GM18519 (cell line): ENCODE measurements at regions not wholly inside any gene's neighbourhood (a gene's known extent, or its start where the extent isn't known, plus 50 kb on each side); places are given as distances from the start of the nearest gene placed in this dataset.
"Not testable (repeated sequence)": the region's sequence is repeated elsewhere in the genome, so short reads cannot be mapped to it uniquely, and the experiment has no call there.

Source experiments
- ATAC-seq: cut with Tn5 transposase; IDR thresholded peaks from one replicate; pipeline ENCODE4 v1.9.1; 2021; ENCODE audit warnings: mild to moderate bottlenecking, moderate library complexity; ENCODE audit not compliant: unreplicated experiment, low FRiP score

DNA sequence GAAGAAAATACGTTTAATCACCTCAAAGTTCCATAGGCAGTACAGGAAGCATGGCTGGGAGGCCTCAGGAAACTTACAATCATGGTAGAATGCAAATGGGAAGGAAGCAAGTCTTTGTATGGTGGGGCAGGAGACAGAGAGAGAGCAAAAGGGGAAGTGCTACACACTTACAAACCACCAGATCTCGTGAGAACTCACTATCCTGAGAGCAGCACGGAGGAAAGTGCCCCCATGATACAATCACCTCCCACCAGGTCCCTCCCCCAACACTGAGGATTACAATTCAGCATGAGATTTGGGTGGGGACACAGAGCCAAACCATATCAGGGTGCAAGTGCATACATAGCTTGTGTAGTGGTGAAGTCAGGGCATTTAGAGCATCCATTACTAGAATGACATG, 92.3 kb upstream of the ANKRD10 start:
- ATAC-seq: no peak

DNA sequence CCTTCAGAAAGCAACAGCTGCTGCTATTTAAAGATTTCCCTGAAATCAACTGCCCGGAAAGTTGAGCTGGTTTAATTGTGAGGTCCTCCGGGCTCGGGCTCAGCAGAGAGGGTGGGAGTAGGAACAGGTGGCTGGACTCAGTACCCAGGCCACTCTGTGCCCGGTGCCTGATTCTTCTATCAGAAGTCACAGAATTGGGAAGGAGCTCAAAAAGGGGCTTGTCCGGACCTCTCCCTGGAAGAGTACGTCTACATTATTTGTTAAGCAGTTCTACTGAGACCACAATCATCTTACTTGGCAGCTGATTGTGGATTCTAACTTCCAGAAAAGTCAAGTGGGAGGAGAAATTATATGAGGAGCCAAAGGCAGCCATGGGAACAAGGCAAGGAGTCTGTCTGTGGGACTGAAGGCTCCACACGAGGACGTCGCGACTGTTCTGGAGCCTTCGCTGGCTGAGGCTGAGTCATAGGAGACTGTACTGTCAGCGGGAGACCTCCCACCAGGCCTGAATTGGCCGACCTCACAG, 91.7 kb upstream of the ANKRD10 start:
- ATAC-seq: no peak

DNA sequence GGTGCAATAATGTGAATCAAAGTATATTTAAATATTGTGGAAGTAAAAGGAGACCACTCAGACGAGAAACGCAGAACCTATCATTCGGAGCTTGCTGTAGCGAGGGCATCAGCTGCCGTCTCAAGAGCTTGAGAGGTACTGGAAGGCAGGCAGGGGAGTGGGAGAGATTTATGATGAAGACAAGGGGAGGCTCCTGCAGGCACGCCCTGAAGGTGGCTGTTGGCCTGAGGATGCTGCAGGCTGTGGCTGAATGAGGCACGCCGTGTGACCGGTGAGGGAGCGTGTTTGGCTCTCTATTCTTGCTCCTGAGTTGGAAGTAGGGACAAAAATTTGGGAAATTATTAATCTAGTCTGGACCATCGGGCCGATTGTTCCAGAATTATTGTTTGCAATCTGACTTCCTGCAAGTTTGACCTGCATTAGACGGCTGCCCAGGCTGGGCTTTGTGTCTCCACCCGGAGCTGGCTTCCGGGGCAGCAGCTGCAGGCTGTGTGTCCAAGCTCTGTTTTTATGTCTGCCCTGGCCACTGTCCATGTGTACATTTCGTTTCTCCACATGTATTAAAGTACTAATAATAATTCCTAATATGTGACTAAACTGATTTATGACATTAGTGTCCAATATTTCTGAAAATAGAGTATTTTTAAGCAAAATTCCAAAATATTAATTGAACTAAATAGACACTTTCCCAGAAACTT, 91.1 kb upstream of the ANKRD10 start:
- ATAC-seq: no peak

DNA sequence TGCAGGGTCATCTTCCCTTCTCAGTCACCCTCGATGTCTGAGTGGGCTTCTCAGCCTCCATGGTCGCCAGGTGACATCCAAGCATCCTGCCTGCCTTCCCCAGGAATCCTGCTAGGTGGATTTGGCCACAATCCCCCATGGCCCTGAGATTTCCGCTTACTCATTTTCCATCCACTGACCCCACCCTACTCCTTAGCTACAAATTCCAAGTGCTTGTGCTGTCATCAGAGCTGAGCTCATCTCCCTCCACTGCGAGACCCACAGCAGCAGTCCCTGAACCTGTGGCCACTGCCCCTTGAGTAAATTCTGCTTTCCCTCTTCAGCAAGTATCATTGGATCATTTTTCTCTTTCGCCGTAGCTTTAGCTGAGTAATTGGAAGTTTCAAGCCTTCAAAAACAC, 90.5 kb upstream of the ANKRD10 start:
- no peak for ATAC-seq

DNA sequence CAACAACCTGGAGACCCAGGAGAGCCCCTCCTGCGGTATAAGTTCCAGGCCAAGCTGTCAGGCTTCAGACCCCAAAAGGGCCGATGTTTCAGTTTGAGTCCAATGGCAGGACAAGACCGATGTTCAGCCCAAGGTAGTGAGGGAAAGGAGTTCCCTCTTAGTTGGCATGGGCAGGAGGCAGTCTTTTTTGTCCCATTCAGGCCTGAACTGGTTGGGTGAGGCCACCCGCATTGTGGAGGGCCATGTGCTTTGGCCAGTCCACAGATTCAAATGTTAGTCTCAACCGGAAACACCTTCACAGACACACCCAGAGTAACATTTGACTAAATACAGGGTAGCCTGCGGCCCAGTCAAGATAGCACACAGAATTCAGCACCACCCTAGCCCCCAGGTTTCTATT, 89.6 kb upstream of the ANKRD10 start:
- no peak for ATAC-seq

DNA sequence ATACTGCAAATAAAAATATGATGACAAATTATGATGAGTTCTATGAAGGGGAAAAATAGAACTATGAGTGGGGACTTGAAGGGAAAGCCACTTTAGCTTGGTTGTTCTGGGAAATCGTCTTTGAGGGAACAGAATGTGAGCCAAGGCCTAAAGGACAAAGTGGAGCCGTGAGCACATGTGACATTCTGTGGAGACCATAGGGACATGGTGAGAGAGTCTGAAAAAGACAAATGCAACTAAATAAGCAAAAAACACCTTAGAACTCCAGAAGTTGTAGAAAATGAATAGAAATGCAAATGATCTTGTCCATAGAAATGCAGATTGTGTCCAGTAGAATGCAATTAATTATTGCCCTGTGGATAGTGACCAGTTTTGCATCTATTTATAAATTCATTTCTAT, 86.8 kb upstream of the ANKRD10 start:
- no peak for ATAC-seq

DNA sequence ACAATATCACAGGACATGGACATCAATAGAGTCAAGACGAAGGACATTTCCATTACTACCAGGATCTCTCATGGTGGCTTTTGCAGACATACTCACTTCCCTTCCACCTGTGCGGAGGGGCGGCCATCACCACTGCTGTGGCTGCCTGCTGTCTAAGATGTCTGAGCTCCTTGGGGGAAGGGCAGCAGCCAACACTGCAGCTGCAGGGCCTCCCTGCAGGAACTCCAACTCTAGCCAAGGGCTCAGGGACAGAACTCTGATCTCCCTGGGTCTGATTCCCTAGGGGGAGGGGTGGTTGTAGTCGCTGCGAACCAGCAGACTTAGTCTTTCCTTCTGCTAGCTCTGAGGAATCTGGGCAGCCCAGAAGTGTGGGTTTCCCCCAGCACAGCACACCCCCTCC, 78.9 kb upstream of the ANKRD10 start:
- ATAC-seq: no peak

DNA sequence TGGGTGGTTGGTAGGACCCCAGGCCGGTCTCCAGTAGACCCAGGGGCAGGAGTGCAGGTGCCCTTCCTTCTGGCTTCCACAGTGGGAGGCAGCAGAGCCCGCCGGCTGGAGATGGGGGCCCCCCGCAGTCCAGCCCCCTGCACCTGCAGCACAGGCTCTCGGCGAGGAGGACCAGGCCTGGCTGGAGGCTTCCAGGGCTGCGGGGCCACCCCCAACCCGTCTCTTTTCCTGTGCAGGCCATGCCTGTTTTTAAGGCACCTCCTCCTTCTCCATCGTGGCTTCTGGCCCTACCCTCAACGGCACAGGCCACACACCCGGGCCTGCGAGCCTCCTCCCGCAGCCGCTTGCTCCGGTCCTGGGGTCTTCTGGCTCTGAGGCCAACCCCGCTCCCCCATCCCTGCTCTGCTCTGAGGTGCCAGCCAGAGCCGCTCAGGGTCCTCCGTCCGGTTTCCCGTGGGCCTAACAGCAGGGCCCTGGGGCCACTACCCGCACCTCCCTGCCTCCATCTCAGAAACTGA, 77.2 kb upstream of the ANKRD10 start:
- ATAC-seq: no peak

DNA sequence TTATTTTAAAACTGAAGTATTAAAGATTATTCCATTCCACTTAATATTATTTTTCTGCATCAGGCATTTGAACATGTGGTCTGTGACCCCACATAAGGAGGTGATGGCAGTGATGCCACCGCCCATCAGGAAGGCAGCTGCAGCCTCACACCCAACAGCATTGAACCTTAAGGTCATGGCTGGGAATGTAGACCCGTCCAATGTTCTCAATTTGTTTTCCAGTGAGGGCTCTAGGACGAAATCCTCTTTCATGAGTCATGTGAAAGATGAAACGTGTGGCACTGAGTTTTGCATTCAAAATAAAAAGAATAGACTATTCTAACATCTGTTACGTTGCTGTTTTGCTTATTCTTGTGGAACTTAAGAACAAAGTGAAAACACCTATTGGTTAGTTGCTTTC, 74.5 kb upstream of the ANKRD10 start:
- no peak for ATAC-seq

DNA sequence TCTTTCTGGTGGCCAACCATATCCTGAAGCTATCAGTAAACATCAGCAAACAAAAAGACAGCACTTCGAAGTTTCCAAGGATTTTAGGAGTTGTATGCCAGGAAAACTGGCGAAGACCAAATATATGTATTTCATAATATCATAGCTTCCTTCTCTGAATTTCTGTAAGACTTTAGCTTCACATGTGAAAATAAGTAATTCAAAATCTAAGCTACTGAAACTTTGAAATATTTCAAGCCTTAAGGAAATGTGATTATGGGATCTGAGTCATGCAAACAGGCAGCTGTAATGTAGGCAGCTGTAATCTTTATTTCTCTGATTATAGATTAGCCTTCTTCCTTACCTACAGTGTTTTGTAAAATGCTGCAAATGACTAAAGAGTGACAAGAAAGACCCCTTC, 70.7 kb upstream of the ANKRD10 start:
- no peak for ATAC-seq

DNA sequence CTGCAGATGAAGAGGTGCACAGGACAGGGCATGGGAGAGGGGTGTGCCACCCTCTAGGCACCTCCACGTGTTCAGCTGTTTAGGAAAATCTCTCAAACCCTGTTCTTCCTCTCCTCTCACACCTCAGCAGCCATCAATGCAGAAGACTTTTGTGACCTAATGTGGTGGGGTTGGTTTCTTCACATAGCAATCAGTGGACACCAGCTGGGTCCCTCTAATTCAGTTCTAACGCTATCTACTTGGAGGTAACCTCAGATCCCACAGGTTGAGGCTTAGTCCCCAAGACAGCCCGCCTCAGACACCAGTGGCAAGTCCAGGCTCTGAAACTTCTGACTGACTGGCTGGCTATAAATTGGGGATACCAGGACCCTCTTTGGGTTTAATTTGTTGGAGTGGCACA, 69.9 kb upstream of the ANKRD10 start:
- ATAC-seq: no peak

DNA sequence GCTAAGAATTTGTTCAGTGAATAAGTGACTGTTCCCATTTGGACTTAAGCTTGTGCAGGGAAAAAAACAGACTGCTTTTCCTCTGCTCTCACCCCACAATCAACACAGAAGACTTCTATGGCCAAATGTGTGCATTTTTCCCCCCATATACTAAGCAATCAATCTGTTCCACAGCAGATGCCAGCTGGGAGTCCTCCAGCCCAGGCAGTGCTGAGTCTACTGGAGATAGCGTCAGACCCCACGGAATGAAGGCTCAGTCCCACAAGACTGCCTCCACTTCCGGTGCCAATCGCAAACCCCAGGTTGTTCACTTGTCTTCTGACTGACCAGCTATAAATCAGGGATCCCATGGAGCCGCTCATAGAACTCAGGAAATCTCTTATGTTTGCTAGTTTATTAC, 69.5 kb upstream of the ANKRD10 start:
- ATAC-seq: no peak

DNA sequence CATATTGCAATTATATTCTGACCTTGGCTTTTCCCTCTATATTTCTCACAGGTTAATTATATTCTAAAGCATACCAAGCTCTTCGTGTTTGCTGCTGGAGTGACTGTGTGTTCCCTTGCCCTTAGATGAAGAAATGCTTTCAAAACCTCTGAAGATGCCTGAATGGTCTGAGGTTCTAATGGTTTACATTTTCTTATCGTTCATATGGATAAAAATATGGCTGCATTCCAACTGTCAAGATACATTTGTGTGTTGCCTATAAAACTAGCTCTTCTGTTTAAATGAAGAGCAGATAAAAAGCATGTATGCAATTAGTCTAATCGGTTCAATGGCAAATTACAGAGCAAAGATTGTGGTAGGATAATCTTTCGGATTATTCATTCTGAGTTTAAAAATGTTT, 68.4 kb upstream of the ANKRD10 start:
- ATAC-seq: no peak

DNA sequence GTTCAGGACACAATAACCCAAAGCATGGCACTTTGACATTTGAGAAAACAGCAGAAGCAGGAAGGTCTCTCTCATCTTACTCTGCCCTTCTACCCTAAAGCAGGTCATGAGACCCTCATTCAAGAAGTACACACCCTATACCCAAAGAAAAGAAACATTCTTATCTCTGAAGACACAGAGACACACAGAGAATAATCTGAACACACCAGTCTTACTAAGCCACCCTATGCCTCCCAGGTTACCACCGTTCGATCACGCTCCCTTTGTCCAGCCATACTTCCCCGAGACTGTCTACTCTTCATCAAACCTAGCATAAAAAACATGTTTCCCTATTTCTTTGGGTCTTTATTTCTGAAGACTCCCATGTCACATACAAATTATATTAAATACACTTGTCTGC, 66.5 kb upstream of the ANKRD10 start:
- ATAC-seq: no peak

DNA sequence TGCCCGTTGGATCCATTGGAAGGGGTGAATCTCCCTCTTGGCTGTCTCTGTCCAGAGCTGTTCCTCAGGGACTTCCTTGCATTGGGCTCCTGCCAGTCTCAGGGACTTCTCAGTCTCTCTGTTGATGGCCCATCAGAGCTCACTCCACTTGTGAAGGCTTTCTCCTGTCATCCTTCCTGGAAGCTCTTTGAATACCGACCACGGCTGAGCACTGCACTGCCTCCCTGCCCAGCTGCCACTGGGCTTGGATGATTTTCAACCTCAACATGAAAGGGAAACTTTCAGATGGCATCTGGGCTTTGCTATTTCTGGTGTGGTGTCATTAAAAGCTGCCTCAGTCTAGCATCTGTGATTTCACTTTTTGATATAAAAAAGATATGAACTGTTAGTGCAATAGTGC, 66.1 kb upstream of the ANKRD10 start:
- no peak for ATAC-seq

DNA sequence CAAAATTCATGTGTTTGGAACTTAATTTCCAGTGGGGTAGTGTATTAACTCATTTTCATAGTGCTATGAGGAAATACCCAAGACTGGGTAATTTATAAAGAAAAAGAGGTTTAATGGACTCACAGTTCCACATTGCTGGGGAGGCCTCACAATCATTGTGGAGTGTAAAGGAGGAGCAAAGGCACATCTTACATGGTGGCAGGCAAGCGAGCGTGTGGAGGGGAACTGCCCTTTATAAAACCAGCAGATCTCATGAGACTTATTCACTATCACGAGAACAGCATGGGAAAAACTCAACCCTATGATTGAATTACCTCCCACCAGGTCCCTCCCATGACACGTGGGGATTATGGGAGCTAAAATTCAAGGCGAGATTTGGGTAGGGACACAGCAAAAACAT, 64.3 kb upstream of the ANKRD10 start:
- ATAC-seq: not testable (repeated sequence)

DNA sequence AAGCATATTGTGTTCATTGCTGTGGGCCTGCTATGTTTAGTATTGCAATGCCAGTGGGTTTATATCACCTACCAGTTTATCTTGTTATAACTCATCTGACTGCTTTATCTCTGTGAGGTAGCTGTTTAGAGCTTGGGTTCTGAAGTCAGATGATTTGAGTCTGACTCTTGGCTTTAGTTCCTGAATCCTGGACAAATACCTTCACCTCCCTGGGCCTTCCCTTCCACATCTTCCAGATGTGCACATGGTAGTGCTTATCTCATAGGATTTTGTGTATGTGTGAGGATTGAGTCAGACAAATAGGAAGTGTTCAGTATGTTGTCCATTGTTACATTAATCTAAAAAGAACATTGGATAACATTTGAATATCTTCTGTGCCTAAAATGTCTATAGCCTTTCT, 63.5 kb upstream of the ANKRD10 start:
- ATAC-seq: no peak

DNA sequence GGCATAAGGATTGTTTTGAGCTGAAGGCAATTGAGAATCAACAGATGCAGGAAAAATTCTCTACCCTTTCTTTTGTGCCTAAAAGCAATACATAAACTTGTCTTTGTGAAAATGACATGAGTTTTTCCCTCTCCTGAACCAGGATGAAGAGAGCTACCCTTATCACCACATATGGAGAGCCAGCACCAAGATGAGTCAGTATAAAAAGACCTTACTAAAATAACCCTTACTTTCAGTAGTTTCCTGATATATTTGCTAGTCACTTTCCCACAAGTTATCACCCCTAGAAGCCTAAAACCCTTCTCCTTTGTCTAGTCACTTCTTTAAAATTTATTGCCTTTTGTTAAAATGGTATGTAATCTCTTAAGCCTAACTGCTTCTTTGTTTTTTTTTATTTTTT, 61.9 kb upstream of the ANKRD10 start:
- no peak for ATAC-seq

DNA sequence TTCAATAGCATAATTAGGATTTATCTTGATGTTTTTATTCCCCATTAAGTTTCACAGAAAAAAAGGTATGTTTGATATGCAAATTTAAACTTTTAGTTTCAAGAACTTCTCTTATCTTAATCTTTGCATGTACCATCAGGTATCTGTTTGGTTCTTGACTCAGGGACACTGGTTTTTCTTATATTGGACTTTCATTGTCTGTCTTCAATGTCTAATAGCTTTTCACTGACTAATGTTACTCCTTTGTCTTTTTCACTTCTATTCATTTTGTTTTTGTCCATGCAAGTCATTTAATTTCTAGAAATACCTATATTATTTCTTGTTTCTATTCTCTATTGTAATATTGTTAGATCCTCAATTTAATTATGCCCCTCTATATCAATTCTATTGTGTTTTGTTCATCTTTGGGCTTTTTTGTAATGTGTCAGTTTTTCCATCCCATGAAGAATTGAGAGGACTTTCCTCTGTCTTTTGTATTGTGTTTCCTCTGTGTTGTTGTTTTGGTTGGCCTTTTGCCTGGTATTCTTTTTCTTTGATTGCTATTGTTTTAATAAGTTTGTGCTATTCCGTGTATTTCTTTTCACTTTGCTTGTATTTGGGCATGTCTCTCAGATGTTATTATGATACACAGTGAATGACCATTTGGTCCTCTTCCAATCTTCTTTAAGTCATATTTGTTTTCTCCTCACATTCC, 58.3 kb upstream of the ANKRD10 start:
- no peak for ATAC-seq

DNA sequence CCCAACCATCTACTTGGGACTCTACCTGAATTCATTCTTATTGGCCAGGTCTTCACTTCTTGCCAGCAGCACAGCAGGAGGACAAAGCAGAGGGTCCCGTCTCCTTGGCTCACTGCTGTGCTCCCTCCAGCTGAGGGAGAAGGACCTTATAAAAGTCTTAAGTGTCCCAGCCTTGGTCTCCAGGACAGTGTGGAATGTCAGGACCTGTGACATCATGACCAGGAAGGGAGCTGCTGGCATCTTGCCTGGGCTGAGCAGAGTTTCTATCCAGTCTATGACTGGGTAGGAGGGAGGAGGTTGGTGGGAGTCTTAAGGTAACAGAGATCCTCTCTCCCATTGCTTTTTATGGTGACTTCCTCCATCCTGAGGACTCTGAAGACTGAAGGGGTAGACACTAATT, 56.6 kb upstream of the ANKRD10 start:
- ATAC-seq: no peak

DNA sequence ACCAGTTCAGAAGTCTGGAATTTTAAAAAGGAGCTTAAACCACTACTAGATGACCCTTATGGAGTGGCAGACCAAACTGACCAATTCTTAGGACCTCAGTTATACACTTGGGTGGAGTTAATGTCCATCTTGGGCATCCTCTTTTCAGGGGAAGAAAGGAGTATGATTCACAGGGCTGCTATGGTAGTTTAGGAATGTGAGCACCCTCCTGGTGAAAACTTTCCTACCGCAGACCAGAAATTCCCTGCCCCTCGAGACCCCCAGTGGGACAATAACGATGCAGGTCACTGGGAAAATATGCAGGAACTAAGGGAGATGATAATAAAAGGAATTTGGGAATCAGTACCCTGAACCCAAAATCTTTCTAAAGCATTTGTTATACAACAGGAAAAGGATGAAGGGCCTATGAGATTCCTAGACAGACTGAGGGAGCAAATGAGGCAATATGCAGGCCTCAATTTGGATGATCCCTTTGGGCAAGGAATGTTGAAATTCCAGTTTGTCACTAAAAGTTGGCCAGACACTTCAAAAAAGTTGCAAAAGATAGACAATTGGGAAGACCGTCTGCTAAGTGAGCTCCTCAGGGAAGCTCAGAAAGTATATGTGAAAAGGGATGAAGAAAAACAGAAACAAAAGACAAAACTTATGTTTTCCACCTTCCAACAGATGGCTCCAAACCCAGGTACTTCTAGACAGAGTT, 52.4 kb upstream of the ANKRD10 start:
- ATAC-seq: not testable (repeated sequence)
